H1 (cell line): ENCODE measurements at regions not wholly inside any gene's neighbourhood (a gene's known extent, or its start where the extent isn't known, plus 50 kb on each side); places are given as distances from the start of the nearest gene placed in this dataset.

Experiments
- EP300 ChIP-seq, 2 experiments: IDR thresholded peaks; 1 replicate in 1 of 2; 2 replicates in 1 of 2; pipeline ENCODE4 v1.6.1; 2011 to 2012; ENCODE audit warnings: low read depth in 2 of 2, low read length in 2 of 2, mild to moderate bottlenecking in 2 of 2, borderline replicate concordance in 1 of 2, inconsistent platforms in 1 of 2, moderate library complexity in 1 of 2
- EZH2 ChIP-seq: fragments of 200-600 bp; sonication (generic); IDR thresholded peaks from 2 replicates; pipeline ENCODE4 v1.7.1; 2012; ENCODE audit warnings: low read depth, mild to moderate bottlenecking, moderate library complexity, low read length, inconsistent platforms; ENCODE audit not compliant: severe bottlenecking
- GTF2F1 ChIP-seq: IDR thresholded peaks from 2 replicates; pipeline ENCODE4 v1.6.1; 2012; ENCODE audit warnings: low read depth, low read length, improper control_type of control experiment, borderline replicate concordance
- JUND ChIP-seq: IDR thresholded peaks from 2 replicates; pipeline ENCODE4 v1.6.1; 2011; ENCODE audit warnings: mild to moderate bottlenecking, improper control_type of control experiment, low read length
- POLR2A ChIP-seq, 2 experiments: IDR thresholded peaks; 1 replicate in 1 of 2; 2 replicates in 1 of 2; pipeline ENCODE4 v1.6.1; 2011; ENCODE audit warnings: low read depth in 2 of 2, low read length in 2 of 2, mild to moderate bottlenecking in 2 of 2; ENCODE audit errors: control extremely low read depth in 1 of 2
- TF ChIP-seq, protein P1 (sequence below), 3 experiments: IDR thresholded peaks; 1 replicate in 2 of 3; 2 replicates in 1 of 3; pipeline versions ENCODE4 v1.5.1 to v1.6.1; 2011; ENCODE audit warnings: low read length in 3 of 3, mild to moderate bottlenecking in 3 of 3, inconsistent platforms in 2 of 3, low read depth in 1 of 3, moderate library complexity in 1 of 3; ENCODE audit not compliant: insufficient read depth in 1 of 3; ENCODE audit errors: control extremely low read depth in 1 of 3

DNA sequence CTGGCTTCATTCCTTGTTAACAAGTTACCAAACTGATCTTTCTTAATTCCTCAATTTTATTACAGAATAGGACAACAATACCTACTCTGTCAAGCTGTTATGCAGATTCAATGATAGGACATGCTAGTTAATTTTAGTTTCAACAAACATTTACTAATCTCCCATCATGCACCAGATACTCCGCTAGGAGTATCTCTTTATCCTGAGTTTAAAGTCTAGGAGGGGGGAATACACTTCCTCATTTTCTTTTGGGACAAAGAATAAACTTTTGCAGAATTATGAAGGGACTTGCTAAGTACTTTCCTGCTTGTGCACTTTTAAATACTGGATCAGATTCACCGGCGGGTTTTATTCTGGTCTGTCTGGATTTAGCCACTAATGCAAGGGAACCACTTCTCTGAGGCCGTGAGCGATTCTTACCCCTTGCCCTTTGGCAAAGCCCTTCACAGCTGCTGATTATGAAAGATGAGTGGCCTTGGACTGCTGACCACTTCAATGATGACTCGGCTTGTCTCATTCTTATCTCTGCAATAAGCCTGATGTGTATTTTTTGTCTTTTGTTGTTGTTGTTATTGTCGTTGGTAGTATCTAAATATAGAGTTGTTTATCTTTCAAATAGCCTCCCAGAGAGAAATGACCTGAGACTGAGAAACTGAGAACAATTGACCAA lies 73.9 kb downstream of the RMI1 start:
- TF ChIP-seq, protein P1, sequence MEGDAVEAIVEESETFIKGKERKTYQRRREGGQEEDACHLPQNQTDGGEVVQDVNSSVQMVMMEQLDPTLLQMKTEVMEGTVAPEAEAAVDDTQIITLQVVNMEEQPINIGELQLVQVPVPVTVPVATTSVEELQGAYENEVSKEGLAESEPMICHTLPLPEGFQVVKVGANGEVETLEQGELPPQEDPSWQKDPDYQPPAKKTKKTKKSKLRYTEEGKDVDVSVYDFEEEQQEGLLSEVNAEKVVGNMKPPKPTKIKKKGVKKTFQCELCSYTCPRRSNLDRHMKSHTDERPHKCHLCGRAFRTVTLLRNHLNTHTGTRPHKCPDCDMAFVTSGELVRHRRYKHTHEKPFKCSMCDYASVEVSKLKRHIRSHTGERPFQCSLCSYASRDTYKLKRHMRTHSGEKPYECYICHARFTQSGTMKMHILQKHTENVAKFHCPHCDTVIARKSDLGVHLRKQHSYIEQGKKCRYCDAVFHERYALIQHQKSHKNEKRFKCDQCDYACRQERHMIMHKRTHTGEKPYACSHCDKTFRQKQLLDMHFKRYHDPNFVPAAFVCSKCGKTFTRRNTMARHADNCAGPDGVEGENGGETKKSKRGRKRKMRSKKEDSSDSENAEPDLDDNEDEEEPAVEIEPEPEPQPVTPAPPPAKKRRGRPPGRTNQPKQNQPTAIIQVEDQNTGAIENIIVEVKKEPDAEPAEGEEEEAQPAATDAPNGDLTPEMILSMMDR (IDR thresholded peaks at IDR 0.05; ENCODE audit: control extremely low read depth in 1 of 3, insufficient read depth in 1 of 3, low read depth in 1 of 3, low read length in 3 of 3), result no peak
- TF ChIP-seq EZH2, result no peak
- no peak for TF ChIP-seq GTF2F1
- no peak for TF ChIP-seq JUND
- no peak for TF ChIP-seq POLR2A (IDR thresholded peaks at IDR 0.05; ENCODE audit: control extremely low read depth in 1 of 2, low read depth in 2 of 2, low read length in 2 of 2)
- no peak for TF ChIP-seq EP300 (IDR thresholded peaks at IDR 0.05; ENCODE audit: borderline replicate concordance in 1 of 2, low read depth in 2 of 2, low read length in 2 of 2)
